GM11168 (cell line): ENCODE measurements at regions not wholly inside any gene's neighbourhood (a gene's known extent, or its start where the extent isn't known, plus 50 kb on each side); places are given as distances from the start of the nearest gene placed in this dataset.

Source experiments
- in situ Hi-C: fragments of 300-500 bp; cut with MboI; formaldehyde crosslinking; loops from one replicate; pipeline ENCODE4 v1.12.0; 2022; ENCODE audit warnings: low sequenced_read_pairs; ENCODE audit not compliant: unreplicated experiment

DNA sequence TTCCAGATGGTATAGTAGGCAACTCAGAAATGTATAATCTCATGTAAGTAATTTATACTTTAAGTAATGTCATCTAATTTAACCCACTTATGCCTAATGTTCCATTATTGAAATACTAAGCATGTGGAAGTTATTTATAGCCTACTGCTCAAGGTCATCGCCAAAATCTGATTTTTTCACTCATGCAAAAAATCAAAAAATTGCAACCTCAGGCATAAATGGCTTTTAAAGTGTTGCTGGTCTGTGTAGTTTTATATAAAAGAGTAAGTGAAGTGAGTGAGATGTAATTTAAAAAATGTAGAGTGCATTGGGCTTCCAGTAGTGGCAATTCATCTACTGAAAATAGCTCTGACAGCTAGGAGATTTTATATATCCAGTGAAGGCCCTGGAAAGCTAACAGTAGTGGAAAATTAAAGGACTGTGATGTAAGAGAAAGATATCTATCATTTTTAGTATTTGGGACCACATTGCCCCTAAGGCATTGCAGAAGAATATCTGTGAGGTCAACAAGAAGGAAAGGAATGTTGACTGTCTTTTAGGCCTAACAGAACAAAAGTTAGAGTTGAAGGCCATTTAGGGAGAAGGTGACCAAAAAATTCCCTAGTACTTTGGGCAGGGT, 624.5 kb upstream of the CHORDC1 start:
- in situ Hi-C loops = no loop called here

DNA sequence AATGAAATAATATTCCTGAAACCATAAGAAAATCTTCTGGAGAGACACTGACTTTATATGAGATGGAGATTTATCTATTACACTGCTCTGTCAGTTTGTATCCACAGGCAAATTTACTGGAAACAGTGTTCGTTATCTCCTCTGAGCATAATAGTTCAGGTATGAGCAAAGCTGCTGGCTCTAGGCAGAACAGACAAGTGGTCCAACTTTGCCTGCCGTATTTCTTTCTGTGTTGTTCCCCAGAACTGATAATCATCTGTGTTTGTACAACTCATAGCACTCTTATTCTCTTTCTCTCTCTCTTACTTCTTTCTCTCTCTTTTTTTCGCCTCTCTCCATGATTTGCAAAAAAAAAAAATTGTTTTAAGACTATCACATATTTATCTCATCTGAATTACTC, 623.8 kb upstream of the CHORDC1 start:
- in situ Hi-C loops = no loop called here

DNA sequence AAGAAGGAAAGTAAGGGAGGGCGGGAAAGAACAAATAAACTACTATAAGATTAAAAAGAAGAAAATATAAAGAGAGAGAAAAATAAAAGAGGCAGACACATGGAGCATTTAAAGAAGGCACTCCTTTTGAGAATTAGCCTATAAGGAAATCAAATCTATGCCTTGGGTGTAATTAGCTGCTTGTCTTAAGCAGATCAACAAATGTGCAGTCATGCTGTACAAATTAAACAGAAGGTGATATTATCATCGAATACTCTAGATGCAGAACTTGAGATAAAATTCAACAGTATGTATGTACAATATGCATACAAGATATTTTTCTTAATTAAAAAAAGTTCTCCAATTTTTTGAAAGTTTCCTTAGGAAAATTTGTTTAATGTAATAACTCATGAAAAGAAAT, 623.0 kb upstream of the CHORDC1 start:
- in situ Hi-C loops = no loop called here

DNA sequence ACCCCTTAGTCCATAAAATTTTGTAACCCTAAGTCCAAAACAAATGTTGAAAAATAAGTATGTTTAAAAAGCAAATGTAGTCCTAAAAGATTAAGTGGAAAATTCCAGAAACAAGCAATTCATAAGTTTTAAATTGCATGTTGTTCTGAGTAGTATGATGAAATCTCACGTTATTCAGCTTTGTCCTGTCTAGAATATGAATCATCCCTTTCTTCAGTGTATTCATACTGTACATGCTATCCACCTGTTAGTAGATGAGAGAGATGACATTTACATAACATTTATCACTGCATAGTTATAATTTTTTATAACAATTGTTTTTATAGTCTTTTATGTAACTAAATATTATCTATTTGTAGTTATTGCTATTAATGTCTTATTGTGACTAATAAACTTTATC, 622.3 kb upstream of the CHORDC1 start:
- in situ Hi-C loops = no loop called here

DNA sequence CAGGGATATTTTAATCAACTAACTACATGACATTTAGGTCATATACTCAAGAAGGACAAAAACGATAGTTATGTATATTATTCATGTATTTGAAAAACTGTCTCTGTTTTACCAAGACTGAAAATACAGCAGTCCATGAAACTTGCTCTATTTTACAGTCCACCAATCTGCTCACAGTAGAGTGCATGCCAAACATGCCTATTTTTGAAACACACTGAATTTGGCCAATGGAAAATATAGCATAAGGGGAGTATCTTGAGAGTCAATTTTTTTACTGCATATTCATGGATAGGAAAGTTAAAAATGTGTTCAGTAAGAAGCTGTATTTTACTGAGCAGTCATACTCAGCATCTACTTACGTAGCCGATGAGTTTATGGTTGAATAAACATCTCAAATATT, 621.2 kb upstream of the CHORDC1 start:
- in situ Hi-C loops = no loop called here

DNA sequence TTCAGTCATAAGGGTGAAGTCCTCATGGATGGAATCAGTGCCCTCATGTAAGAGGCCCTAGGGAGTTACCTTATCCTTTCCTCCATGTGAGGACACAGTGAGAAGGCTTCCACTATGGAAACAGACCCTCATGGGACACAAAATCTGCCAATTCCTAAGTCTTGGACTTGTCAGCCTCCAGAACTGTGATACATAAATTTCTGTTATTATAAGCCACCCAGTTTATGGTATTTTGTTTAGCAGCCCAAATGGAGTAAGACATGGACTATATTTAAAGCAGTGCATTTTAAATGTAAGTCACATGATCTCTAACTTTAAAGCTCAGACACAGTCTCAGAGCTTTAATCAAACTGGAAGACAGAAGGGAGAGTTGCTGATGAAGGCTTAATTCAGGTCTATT, 619.8 kb upstream of the CHORDC1 start:
- in situ Hi-C loops = no loop called here

DNA sequence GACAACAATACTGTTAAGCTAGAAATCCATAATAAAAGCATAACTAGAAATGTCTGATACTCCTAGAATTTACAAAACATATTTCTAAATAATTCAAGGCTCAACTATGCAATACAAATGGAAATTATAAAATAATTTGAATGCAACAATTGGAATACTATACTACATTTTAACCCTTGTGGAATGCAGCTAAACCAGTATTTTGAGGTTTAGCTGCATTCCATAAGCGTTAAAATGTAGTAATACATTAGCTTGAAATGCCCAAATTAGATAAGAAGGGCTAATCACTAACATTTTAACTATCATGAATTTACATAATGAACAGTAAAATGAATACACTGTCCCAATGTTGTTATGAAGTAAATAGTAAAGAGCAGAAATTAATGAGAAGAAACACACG, 617.2 kb upstream of the CHORDC1 start:
- in situ Hi-C loops = no loop called here

DNA sequence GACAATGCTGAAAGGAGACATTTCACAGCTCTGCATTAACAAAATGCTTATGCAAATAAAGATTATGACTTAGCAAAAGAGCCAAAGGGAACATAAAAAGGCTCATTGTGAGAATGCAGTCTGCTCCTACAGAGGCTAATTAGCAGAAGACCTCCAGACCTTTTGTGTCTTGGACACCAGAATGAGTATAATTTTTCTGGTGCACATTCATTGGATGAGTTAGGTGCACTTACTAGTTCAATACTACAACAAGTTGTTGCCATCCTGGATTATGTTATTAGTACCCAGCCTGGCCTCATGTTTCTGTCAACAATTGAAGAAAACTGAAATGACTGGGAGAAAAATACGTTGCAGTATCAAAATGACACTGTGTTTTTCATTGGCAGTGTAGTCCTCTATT, 613.2 kb upstream of the CHORDC1 start:
- in situ Hi-C loops = no loop called here

DNA sequence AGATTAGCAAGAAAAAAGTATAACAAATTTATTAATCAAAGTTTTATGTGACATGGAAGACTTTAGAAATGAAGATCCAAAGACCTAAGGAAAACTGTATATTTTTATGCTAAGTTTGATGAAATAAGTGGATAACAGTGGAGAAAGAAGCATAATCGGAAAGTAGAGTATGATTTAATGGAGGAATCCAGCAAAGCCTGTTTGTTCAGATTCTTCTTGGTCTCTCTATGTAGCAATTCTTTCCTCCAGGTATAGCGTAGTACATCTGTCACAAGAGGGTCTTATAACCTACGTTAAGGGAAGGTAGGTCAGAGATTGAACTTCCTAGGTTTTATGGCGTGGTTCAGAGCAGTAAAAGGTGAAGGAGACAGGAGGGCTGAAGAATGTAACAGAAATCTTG, 600.6 kb upstream of the CHORDC1 start:
- in situ Hi-C loops = no loop called here

DNA sequence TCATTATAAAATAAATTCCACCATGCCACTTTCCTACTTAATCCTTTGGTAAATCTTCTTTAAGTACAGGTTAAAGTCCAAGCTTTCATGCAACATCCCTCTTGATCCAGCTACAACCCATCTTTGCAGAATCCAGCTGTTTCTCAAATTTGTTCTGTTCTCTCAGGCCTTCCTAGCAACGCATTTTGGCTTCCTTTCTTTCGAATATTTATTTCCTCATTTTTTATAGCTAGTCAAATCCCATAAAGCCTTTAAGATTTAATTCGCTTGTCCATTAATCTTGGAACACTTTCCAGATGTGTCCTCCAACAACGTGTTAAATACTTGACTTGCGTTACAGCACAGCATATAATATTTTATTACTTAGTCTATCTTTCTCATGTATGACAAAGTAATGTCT, 600.1 kb upstream of the CHORDC1 start:
- in situ Hi-C loops = no loop called here

DNA sequence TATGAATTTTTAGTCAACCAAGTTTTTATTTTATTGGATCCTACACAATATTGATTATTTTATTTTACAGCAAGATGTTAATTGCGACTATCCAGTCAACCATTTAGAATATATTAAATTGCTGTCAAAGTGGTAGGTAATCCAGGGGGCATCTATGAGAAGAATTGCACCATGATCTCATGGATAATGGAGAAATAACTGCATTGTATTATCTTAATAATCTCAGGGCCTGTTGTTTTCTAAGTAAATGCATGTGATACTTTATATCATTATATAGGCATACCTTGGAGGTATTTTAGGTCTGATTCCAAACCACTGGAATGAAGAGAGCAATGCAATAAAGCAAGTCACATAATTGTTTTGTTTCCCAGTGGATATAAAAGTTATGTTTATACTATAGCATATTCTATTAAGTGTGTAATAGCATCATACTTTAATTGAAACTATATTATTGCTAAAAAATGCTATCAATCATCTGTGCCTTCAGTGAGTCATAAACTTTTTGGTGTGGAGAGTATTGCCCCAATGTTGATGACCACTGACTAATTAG, 595.4 kb upstream of the CHORDC1 start:
- in situ Hi-C loops = no loop called here

DNA sequence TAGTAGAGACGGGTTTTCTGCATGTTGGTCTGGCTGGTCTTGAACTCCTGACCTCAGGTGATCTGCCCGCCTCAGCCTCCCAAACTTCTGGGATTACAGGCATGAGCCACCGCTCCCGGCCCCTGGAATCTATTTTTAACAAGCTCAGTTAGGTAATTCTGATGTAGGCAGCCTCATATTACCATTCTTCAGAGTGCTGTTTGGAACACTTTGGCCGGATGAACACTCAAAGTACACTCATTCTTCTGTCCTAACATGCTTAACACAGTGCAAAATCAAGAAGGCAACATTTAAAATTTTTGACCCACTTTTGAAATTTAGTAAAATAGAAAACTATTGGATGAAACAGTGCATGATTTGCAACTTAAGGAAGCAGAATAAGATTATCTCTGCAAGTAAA, 586.7 kb upstream of the CHORDC1 start:
- in situ Hi-C loops = no loop called here

DNA sequence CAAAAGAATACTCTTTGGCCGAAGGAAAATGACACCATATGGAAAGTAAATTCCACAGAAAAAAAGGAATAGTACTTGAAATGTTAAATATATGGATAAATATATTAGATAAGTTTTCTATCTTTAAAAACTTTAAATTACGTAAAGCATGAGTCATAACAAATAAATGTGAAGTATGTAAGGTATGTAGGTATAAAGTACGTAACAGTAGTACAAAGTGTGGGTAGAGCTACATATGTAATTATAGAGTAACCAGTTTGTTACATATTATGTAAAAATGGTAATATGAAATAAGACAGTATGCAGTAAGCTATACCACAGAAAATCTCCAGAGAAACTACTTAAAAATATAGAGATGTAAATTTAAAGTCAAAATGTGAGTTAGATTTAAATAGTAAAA, 582.3 kb upstream of the CHORDC1 start:
- in situ Hi-C loops = no loop called here

DNA sequence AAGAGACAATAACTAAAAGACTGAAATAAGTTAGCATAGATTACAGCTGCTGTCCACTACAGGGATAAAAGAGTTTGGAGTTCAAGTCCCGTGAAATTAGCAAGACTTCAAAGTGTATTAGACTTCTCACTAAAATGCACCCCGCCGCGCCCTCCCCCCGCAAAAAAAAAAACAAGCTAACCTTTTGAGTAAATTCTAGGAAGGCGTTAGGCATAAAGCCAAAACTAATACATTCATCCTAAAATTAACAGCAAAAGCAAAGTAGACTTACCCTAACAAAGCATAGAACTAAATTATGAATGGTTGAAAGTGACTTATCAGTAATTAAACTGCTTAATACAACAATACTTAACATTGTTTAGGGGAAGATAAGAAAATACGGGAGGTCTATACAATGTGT, 581.0 kb upstream of the CHORDC1 start:
- in situ Hi-C loops = no loop called here

DNA sequence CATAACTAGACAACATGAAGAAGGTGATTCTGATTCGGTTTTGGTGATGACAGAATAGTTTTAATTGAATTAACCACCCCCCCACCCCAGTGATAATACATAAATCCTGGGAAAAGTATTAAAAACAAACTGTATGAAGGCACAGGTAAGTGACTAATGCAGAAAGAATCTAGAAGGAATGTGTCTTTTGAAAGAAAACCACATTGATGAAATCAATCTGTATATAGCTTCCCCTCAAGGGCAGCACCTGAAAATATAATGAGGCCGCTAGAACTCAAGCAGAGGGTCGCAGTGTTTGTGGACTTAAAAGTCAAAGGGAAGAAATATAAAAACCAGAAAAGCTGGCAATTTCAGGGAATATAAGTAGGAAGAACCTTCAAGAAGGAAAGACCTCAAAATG, 580.5 kb upstream of the CHORDC1 start:
- in situ Hi-C loops = no loop called here

DNA sequence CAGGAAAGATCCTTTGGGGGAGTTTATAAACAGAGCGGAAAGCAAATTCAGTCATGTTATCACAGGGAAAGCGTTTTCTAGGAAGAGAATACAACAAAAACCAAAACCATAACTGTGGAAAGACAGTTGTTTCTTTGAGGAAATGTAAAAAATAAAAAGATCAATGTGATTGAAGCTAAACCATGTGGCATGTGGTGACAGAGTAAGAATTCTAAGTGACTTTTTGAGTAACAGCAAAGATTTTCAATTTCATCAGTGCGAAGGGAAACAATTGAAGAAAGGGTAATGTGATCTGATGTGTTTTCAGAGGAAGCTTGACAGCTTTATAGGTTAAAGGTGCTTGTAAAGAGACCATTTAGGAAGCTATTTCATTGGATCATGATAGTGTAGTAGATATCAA, 575.9 kb upstream of the CHORDC1 start:
- in situ Hi-C loops = no loop called here

DNA sequence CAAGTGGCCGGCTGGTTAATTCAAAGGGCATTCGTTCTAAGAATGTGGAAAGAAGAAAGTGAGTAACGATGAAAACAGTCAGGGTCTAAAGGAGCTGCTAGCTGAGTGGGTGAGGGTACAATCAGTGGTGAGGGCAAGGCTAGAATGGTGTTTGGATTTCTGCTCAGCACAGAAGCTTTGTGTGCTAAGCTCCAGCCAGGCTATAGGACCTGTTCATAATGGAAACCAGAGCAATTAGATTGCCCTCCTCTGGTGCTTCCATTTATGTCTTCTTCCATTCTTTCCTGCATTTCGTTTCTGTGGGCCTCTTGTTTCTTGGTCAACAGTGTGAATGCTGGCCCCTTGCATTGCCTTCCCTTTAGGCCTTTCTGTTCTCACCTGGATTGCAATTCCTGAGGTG, 572.9 kb upstream of the CHORDC1 start:
- in situ Hi-C loops = no loop called here

DNA sequence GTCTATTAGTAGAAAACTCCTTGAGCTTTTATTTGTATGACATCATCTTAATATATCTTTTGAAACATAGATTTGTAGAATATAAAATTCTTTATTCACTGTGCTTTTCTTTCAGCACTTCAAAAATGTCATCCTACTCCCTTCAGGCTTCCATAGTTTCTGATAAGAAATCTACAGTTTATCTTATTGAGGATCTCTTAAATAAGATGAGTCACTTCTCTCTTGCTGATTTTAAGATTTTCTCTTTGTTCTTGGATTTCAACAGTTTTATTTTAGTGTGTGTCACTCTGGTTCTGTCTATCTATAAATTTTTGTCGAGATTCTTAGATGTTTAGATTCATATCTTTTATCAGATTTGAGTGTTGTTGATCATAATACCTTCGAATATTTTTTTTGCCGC, 566.1 kb upstream of the CHORDC1 start:
- in situ Hi-C loops = no loop called here

DNA sequence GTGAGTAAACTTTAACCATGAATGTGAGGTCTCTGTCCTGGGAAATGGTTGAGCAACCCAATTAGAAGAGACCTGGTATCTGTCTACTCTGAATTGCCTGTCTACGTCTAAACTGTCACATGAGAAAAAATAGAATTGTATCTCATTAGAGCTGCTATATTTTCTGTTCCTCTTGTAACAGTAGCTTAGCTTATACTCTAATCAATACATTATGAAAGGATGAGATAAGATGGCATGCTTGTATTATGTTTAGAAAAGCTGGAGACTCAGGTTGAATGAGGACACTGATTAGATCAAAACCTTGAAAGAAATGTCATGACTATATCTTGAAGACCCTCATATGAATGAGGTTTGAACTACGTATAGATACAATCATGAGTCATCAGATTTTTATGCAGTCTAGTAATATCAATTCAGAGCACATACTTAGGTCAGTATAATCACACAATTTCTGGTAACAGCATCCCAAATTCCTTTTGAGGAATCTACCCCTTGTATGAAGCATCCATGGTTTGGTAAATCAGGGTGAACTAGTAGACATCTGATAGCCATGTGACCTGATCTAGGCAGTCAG, 561.5 kb upstream of the CHORDC1 start:
- in situ Hi-C loops = no loop called here

DNA sequence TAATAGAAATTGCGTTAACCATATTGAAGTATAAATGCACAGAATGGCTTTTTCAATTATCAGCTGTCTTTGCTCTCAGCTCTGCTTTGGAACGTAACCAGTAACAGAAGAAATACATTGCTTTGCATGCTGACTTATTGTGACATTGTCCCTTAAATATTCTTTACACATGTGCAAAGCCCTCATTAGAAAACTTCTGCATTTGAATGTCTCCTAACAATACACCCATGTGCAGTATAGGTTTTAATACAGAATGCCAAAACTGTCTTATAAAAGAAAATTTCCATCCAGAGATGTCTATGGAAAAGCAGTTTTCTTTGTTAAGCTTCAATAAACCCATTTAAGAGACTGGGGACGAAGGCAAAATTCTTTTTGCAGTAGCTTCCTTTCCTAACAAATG, 560.3 kb upstream of the CHORDC1 start:
- in situ Hi-C loops = no loop called here

DNA sequence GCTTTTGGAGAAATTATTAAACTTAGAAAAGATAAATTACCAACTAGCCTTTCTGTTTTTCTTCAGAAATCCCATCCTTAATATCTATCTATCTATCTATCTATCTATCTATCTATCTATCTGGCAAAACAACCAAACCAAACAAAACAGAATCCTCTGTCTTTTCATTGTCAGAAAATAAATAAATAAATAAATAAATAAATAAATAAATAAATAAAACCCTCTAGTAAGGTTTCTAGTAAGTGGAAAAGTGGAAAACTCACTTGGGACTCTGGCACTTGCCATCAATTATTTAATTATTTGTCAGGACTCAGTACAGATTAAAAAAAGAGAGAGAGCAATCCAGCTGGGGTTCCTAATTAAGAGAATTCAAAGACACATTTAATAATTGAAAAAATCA, 556.2 kb upstream of the CHORDC1 start:
- in situ Hi-C loops = no loop called here

DNA sequence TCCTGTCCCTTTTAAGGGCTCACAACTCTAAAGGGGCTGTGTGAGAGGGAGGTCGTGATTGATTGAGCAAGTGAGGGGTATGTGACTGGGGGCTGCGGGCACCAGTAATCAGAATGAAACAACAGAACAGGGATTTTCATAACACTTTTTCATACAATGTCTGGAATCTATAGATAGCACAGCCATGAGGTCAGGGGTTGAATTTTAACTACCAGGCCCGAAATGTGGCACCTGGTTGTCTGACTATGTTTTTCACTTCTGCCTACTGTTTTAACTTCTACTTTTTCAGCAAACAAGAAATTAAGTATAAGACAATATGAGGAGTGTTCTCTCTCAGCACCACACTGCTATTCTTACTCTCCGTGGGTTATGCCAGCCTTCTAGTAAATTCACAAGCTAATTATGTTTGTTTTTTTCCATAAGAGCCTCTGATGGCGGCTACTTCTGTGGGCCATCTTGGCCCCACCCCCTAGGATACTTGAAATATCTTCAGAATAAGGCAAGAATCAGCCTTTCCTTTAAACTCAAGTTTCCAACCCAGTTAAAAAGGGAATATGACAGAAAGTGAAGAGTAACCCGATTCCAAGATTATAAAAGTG, 552.8 kb upstream of the CHORDC1 start:
- in situ Hi-C loops = no loop called here
